DND-41 (cell line): ENCODE measurements at regions not wholly inside any gene's neighbourhood (a gene's known extent, or its start where the extent isn't known, plus 50 kb on each side); places are given as distances from the start of the nearest gene placed in this dataset.

ENCODE experiments used
- ATAC-seq: fragments of 200-7000 bp; cut with Tn5 transposase; 3 replicates; pipeline ENCODE4 v1.9.1; 2021; ENCODE audit warnings: low read depth; ENCODE audit not compliant: insufficient read depth
- DNase-seq: peaks from one replicate; pipeline ENCODE4 v3.0.0-alpha.2; 2020
- H2AFZ ChIP-seq: 2 replicates; pipeline ENCODE4 v1.6.0; 2012; ENCODE audit warnings: low read depth, low read length
- H3K27ac ChIP-seq: 2 replicates; pipeline ENCODE4 v1.5.1; 2012; ENCODE audit warnings: low read length, inconsistent platforms
- H3K27me3 ChIP-seq: fragments of 200-600 bp; sonication (generic); 2 replicates; pipeline ENCODE4 v1.6.0; 2012; ENCODE audit warnings: low read length, mild to moderate bottlenecking, inconsistent platforms; ENCODE audit not compliant: insufficient read depth, poor library complexity
- H3K36me3 ChIP-seq: 2 replicates; pipeline ENCODE4 v1.5.1; 2012; ENCODE audit warnings: low read length, inconsistent platforms; ENCODE audit not compliant: insufficient read depth
- H3K4me1 ChIP-seq: 2 replicates; pipeline ENCODE4 v1.5.1; 2012; ENCODE audit warnings: mild to moderate bottlenecking, low read length; ENCODE audit not compliant: insufficient read depth
- H3K4me2 ChIP-seq: 2 replicates; pipeline ENCODE4 v1.6.0; 2012; ENCODE audit warnings: mild to moderate bottlenecking, moderate library complexity, low read length, inconsistent platforms; ENCODE audit not compliant: insufficient read depth
- H3K4me3 ChIP-seq, 2 experiments: fragments of 200-600 bp in 1 of 2; shearing (Covaris generic) in 1 of 2; 2 replicates each; pipeline ENCODE4 v1.5.1; 2012 to 2016; ENCODE audit warnings: inconsistent platforms in 2 of 2, low read length in 2 of 2, mild to moderate bottlenecking in 2 of 2, low read depth in 1 of 2, moderate library complexity in 1 of 2
- H3K79me2 ChIP-seq: 2 replicates; pipeline ENCODE4 v1.6.0; 2012; ENCODE audit warnings: low read length, inconsistent platforms; ENCODE audit not compliant: insufficient read depth
- H3K9ac ChIP-seq: 2 replicates; pipeline ENCODE4 v1.6.0; 2012; ENCODE audit warnings: low read depth, mild to moderate bottlenecking, inconsistent platforms, low read length, moderate library complexity
- H3K9me3 ChIP-seq: 2 replicates; pipeline ENCODE4 v1.5.1; 2012; ENCODE audit warnings: low read length, moderate library complexity, mild to moderate bottlenecking, inconsistent platforms; ENCODE audit not compliant: insufficient read depth, severe bottlenecking
- H4K20me1 ChIP-seq: 2 replicates; pipeline ENCODE4 v1.6.0; 2012; ENCODE audit warnings: low read length; ENCODE audit not compliant: insufficient read depth
- EZH2 ChIP-seq: IDR thresholded peaks from 3 replicates; pipeline ENCODE4 v1.6.1; 2012; ENCODE audit warnings: borderline replicate concordance, low read depth, mild to moderate bottlenecking, moderate library complexity, low read length, inconsistent platforms; ENCODE audit not compliant: severe bottlenecking
- TF ChIP-seq, protein P1 (sequence below): IDR thresholded peaks from 2 replicates; pipeline ENCODE4 v1.5.1; 2012; ENCODE audit warnings: borderline replicate concordance, low read length, moderate library complexity, mild to moderate bottlenecking; ENCODE audit not compliant: poor library complexity, severe bottlenecking; ENCODE audit errors: extremely low read depth

DNA sequence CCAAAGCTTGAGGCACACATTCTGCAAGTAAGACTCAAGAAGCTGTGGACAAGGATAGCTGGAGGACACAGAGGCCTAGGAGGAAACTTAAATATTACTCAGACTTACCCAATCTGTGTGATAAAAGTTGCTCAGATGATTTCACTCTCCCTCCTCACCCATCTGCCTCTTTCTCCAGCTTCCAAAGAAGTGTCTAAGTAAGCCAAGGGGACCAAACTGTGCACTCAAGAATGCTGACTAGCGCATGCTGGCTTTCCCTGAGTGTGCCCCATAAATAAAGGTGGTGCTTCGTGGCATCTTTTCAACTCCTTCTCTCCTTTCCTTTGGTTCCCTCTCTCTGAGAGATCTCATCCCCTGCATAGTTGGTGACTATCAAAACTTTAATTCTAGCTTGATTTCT, 211.0 kb upstream of the LMCD1 start:
- no peak for ATAC-seq
- Histone ChIP-seq H3K4me3 (no peak overlapping the region), H3K4me2 (no peak overlapping the region), H3K79me2 (no peaks in the 10 kb centered on the region), H3K4me1 (0 out of 2 replicates have a peak, but pooled peaks cover 2% of the 10 kb centered on the region), H3K9ac (no peak overlapping the region), H3K9me3 (no peaks in the 10 kb centered on the region), H2AFZ (no peak overlapping the region), H3K27ac (no peak overlapping the region), H3K27me3 (no peaks in the 10 kb centered on the region), H3K36me3 (no peaks in the 10 kb centered on the region), H4K20me1 (no peaks in the 10 kb centered on the region)
- TF ChIP-seq EZH2 = no peak
- DNase-seq = no peak

DNA sequence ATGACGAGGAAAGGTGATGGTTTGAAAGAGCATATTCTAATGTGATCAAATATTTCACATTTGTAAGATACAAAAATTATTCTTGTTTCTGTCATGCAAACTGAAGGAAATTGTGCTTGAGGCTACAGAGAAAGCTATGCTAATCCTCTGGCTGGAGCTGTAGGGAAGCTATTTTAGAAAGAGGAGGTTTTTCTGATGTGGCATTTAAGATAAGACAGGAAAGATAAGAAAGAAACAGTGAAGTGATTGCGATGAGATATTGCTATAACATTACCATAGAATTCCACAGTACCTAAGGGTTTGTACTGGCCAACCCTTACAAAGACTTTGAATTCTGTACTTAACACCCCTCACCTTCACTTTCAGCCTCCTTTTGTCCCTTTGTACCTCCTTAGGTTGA, 205.2 kb upstream of the LMCD1 start:
- no peak for DNase-seq
- no peak for TF ChIP-seq EZH2
- TF ChIP-seq, protein P1, sequence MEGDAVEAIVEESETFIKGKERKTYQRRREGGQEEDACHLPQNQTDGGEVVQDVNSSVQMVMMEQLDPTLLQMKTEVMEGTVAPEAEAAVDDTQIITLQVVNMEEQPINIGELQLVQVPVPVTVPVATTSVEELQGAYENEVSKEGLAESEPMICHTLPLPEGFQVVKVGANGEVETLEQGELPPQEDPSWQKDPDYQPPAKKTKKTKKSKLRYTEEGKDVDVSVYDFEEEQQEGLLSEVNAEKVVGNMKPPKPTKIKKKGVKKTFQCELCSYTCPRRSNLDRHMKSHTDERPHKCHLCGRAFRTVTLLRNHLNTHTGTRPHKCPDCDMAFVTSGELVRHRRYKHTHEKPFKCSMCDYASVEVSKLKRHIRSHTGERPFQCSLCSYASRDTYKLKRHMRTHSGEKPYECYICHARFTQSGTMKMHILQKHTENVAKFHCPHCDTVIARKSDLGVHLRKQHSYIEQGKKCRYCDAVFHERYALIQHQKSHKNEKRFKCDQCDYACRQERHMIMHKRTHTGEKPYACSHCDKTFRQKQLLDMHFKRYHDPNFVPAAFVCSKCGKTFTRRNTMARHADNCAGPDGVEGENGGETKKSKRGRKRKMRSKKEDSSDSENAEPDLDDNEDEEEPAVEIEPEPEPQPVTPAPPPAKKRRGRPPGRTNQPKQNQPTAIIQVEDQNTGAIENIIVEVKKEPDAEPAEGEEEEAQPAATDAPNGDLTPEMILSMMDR = no peak
- no peak overlapping the region for H3K4me3 ChIP-seq
- H4K20me1 ChIP-seq = no peaks in the 10 kb centered on the region
- no peak; the same call in 2 of the 3 replicates for ATAC-seq
- H3K9me3 ChIP-seq = no peaks in the 10 kb centered on the region
- no peaks in the 10 kb centered on the region for H3K36me3 ChIP-seq
- H3K4me1 ChIP-seq = peaks cover 13% of the 10 kb centered on the region
- H2AFZ ChIP-seq = no peak overlapping the region
- H3K27me3 ChIP-seq = no peaks in the 10 kb centered on the region
- no peak overlapping the region for H3K27ac ChIP-seq
- H3K79me2 ChIP-seq = no peaks in the 10 kb centered on the region
- no peak overlapping the region for H3K4me2 ChIP-seq
- no peak overlapping the region for H3K9ac ChIP-seq

DNA sequence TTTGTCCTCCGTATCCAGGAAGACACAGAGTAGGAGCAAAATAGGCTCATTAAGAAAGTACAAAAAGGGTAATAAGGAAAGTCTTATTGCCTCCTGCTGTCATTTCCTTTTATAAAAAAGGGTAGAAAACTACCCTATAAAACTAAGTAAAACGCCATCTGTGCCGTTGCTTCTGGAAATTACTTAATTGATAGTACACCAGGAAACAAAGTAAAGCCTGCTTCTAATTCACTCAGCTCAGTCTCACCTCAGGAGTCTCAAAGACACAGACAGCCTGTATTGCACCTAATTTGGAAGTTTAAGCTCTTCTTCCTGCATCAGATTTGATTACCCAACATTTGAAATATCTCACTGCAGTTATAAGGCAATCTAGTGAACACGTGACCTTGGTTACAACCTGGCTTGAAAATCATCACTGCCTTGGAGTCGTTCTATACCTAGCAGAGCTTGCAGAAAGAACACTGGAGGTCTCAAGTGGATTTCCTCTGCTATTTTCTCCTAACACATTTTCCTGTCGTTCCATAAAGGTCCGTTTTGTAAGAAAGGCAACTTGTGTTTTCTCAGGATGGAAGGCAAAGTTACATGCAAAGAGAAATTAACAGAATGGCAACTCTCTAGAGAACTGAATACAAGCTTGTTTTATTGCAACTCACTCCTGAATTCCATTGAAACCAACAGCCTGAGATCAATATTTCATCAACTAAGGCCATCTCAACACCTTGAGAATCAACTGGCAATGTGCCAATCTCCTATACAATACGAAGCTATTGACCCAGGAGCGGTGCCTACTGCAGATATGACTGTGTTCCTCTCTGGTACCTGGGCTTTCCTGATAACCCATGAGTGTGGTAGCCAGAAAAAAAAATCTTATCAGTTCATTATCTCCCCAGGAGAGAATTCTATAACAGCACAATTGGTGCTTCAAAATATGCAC, 203.3 kb upstream of the LMCD1 start:
- Histone ChIP-seq H3K4me3 (no peak overlapping the region), H3K36me3 (no peaks in the 10 kb centered on the region), H3K9ac (no peak overlapping the region), H3K4me2 (no peak overlapping the region), H2AFZ (no peak overlapping the region), H4K20me1 (no peaks in the 10 kb centered on the region), H3K27me3 (no peaks in the 10 kb centered on the region), H3K27ac (no peak overlapping the region), H3K4me1 (peaks cover 22% of the 10 kb centered on the region), H3K9me3 (no peaks in the 10 kb centered on the region), H3K79me2 (no peaks in the 10 kb centered on the region)
- TF ChIP-seq, protein P1 = no peak
- no peak for TF ChIP-seq EZH2
- ATAC-seq (no peak), DNase-seq (no peak)

DNA sequence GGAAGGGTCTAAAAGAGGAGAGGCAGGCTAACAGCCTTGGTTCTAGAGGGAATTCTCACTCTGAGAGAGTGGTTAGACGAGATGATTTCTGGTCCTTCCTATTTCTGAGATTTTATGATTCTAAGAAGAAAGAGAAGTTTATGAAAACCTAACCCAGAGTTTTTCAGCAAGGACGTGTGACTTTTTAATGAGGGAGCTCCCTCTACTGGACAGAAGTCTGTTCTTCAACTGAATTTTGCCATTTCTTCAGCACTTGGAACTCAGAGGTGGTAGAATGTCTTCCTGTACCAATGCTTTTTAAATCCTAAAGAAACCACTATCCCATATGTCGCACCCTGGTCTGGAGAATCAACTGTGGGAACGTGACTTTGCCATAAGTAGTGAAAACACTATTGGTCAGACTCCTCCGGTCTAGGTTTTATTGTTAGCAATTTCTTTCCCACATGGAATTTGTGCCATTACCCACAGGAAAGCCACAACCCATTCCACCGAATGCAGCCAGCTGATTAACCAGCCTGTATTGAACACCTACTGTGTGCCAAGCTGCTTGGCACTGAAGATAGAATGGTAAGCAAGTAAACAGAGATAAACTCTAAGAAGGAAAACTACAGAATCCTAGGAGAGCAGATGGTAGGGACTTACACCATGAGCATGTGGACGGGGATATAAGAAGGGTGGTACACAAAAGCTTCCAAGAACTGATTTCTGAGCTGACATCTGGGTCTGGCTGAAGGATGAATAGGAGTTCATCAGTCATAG, 199.5 kb upstream of the LMCD1 start:
- Histone ChIP-seq H3K9ac (no peak overlapping the region), H3K4me3 (no peak overlapping the region), H3K4me2 (no peak overlapping the region), H3K4me1 (peaks cover 20% of the 10 kb centered on the region), H3K27me3 (no peaks in the 10 kb centered on the region), H2AFZ (peak overlapping the region; percentile 38), H3K27ac (peak overlapping the region; percentile 56; the same call in 1 of the 2 replicates), H3K36me3 (no peaks in the 10 kb centered on the region), H3K79me2 (no peaks in the 10 kb centered on the region), H4K20me1 (no peaks in the 10 kb centered on the region), H3K9me3 (no peaks in the 10 kb centered on the region)
- TF ChIP-seq, protein P1 = peak; percentile 80
- TF ChIP-seq EZH2 = no peak
- peak; percentile 29 for DNase-seq
- ATAC-seq = peak; percentile 82
